ENCODE measurements at regions not wholly inside any gene's neighbourhood (a gene's known extent, or its start where the extent isn't known, plus 50 kb on each side); places are given as distances from the start of the nearest gene placed in this dataset.

DNA sequence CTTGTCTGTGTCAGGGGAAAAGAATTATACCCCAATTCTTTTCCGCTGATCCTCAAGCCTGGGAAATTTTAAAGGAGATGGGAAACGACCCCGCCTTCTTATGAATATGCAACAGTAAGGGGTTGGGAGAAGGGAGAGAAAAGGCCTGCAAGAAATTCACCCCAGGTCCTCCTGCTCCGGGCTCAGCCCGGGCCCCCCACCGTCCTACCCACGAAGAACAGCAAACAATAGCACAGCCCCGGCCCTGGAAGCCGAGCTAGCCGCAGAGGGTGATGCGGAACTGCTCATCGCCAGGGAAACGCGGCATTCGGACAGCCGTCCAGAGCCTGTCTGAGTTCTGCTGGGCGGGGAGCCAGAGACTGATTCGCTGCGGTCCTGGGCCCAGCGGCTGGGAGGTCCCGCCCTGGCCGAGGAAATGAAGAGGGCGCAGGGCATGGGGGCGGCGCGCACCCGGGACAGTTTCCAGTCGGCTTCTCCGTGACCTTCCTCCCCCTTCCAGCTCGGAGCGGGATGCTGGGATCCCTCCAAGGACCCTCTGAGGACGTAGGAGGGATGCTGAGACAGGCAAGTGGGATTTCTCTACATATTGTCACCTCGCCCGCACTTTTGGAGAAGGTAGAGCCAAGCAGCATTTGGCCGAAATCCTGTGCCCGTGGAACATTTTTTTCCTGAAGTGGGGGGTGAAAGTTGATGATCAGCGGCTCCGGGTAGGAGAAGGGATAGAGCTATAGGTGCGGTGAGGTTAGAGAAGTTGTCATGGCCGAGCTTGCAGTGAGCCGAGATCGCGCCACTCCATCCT, 82.3 kb upstream of the C1QTNF9B start:
- TF ChIP-seq POLR2A (IDR thresholded peaks at IDR 0.05) = no peak
- TF ChIP-seq POLR2AphosphoS5 (IDR thresholded peaks at IDR 0.05) = peak in 1 of 2 donors; percentile 20

All from upper lobe of left lung (tissue), 4 donors.